ENCODE measurements at regions not wholly inside any gene's neighbourhood (a gene's known extent, or its start where the extent isn't known, plus 50 kb on each side); places are given as distances from the start of the nearest gene placed in this dataset.
"Not testable (repeated sequence)": the region's sequence is repeated elsewhere in the genome, so short reads cannot be mapped to it uniquely, and the experiment has no call there.

DNA sequence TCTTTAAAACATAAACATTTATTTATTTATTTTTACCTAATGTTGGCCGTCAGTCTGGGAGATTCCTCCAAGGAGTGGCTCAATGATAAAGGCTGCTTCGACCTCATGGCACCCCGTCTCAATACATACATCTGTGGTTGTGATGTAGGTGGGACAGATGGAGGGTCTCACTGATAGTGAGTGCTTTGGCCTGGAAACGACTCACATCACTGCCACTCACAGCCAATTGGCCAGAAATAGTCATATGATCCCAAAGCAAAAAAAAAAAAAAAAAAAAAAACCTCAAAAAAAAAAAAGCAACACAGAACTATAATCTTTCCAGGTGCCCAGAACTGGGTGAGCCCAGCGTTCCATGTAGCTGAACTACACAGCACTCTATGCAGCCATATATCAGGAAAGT is 125.4 kb downstream of the PSAT1 start:
- CTCF ChIA-PET: interaction anchor here (0.7 kb wide), 1 partner anchor 1727 kb away, joined by 3 read pairs; no protein-coding TSS in a partner anchor
- Histone ChIP-seq H3K27me3 (ENCODE audit: control insufficient read depth, insufficient read depth, low read length) (no peaks in the 10 kb centered on the region), H3K36me3 (ENCODE audit: control insufficient read depth, insufficient read depth, low read length) (no peaks in the 10 kb centered on the region), H3K4me3 (ENCODE audit: low read depth, low read length) (no peak overlapping the region)
- DNase-seq (ENCODE audit: low read depth): no peak
- TF ChIP-seq, protein P1, sequence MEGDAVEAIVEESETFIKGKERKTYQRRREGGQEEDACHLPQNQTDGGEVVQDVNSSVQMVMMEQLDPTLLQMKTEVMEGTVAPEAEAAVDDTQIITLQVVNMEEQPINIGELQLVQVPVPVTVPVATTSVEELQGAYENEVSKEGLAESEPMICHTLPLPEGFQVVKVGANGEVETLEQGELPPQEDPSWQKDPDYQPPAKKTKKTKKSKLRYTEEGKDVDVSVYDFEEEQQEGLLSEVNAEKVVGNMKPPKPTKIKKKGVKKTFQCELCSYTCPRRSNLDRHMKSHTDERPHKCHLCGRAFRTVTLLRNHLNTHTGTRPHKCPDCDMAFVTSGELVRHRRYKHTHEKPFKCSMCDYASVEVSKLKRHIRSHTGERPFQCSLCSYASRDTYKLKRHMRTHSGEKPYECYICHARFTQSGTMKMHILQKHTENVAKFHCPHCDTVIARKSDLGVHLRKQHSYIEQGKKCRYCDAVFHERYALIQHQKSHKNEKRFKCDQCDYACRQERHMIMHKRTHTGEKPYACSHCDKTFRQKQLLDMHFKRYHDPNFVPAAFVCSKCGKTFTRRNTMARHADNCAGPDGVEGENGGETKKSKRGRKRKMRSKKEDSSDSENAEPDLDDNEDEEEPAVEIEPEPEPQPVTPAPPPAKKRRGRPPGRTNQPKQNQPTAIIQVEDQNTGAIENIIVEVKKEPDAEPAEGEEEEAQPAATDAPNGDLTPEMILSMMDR (IDR thresholded peaks at IDR 0.05; ENCODE audit: insufficient read depth, low read depth, low read length): no peak
- POLR2A ChIA-PET: no interaction called here

DNA sequence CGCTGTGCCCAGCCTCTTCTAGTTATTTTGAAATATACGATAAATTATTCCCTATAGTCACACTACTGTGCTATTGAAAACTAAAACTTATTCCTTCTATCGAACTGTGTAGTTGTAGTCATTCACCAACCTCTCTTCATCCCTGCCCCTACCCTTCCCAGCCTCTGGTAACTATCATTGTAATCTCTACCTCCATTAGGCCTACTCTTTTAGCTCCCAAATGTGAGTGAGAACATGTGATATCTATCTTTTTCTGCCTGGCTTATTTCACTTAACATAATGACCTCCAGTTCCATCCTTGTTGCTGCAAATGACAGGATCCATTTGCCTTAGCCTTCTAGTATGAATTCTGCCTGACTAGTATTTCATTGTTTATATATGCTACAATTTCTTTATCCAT is 127.4 kb downstream of the PSAT1 start:
- POLR2A ChIA-PET: no interaction called here
- TF ChIP-seq, protein P1 (IDR thresholded peaks at IDR 0.05; ENCODE audit: insufficient read depth, low read depth, low read length): no peak
- Histone ChIP-seq H3K36me3 (ENCODE audit: control insufficient read depth, insufficient read depth, low read length) (no peaks in the 10 kb centered on the region), H3K27me3 (ENCODE audit: control insufficient read depth, insufficient read depth, low read length) (no peaks in the 10 kb centered on the region), H3K4me3 (ENCODE audit: low read depth, low read length) (no peak overlapping the region)
- no peak for DNase-seq (ENCODE audit: low read depth)
- CTCF ChIA-PET: no interaction called here

DNA sequence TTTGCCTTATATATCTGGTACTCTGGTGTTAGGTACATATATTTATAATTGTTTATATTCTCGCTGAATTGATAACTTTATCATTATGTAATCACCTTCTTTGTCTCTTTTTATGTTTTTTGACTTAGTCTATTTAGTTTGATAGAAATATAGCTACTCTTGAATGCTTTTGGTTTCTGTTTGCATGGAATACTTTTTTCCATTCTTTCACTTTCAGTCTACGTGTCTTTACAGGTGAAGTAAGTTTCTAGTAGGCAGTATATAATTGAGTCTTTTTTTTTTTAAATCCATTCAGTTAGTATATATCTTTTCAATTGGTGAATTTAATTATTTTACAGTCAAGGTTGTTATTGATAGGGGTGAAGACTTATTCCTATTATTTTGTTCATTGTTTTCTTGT is 131.7 kb downstream of the PSAT1 start:
- ChIA-PET POLR2A (no interaction called here), CTCF (interaction anchor here (0.9 kb wide), 1 partner anchor 10 kb away, joined by 3 read pairs; no protein-coding TSS in a partner anchor)
- H3K36me3 ChIP-seq (ENCODE audit: control insufficient read depth, insufficient read depth, low read length): no peaks in the 10 kb centered on the region
- TF ChIP-seq, protein P1 (IDR thresholded peaks at IDR 0.05; ENCODE audit: insufficient read depth, low read depth, low read length): no peak
- DNase-seq (ENCODE audit: low read depth): no peak
- no peaks in the 10 kb centered on the region; the same call in 1 of the 2 replicates for H3K27me3 ChIP-seq (ENCODE audit: control insufficient read depth, insufficient read depth, low read length)
- no peak overlapping the region for H3K4me3 ChIP-seq (ENCODE audit: low read depth, low read length)

DNA sequence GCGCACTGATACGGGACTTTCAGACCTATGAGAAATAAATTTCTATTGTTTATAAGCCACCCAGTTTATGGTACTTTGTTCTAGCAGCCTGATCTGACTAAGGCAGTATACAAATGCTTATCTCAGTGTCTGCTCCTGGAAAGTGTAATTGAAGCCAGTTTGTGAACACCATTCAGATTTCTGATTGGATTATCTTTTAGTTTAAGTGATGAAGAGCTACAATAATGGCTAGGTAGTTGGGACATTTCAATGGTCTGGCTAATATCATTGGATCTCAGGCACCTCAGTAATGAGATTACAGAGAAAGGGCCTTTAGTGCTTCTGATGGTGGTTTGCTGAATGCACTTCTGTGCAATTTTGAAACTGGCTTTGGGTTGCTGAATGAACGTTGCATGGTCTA is 133.5 kb downstream of the PSAT1 start:
- H3K4me3 ChIP-seq (ENCODE audit: low read depth, low read length): no peak overlapping the region
- no peaks in the 10 kb centered on the region; the same call in 1 of the 2 replicates for H3K27me3 ChIP-seq (ENCODE audit: control insufficient read depth, insufficient read depth, low read length)
- DNase-seq (ENCODE audit: low read depth): no peak
- CTCF ChIA-PET: interaction anchor here (0.6 to 1.1 kb wide), 2 partner anchors 9 to 842 kb away, joined by 3 read pairs; no protein-coding TSS in a partner anchor
- no peaks in the 10 kb centered on the region for H3K36me3 ChIP-seq (ENCODE audit: control insufficient read depth, insufficient read depth, low read length)
- POLR2A ChIA-PET: no interaction called here
- TF ChIP-seq, protein P1 (IDR thresholded peaks at IDR 0.05; ENCODE audit: insufficient read depth, low read depth, low read length): no peak

DNA sequence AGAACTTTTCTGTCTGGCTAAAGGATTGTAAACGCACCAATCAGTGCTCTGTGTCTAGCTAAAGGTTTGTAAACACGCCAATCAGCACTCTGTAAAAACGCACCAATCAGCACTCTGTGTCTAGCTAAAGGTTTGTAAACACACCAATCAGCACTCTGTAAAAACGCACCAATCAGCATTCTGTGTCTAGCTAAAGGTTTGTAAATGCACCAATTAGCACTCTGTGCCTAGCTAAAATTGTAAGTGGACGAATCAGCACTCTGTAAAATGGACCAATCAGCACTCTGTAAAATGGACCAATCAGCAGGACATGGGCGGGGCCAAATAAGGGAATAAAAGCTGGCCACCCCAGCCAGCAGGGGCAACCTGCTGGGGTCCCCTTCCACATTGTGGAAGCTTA is 134.1 kb downstream of the PSAT1 start:
- H3K4me3 ChIP-seq (ENCODE audit: low read depth, low read length); DNase-seq (ENCODE audit: low read depth); POLR2A ChIA-PET; H3K27me3 ChIP-seq (ENCODE audit: control insufficient read depth, insufficient read depth, low read length); H3K36me3 ChIP-seq (ENCODE audit: control insufficient read depth, insufficient read depth, low read length): not testable (repeated sequence)
- CTCF ChIA-PET: interaction anchor here (0.6 to 1.1 kb wide), 2 partner anchors 8 to 842 kb away, joined by 3 read pairs; no protein-coding TSS in a partner anchor

DNA sequence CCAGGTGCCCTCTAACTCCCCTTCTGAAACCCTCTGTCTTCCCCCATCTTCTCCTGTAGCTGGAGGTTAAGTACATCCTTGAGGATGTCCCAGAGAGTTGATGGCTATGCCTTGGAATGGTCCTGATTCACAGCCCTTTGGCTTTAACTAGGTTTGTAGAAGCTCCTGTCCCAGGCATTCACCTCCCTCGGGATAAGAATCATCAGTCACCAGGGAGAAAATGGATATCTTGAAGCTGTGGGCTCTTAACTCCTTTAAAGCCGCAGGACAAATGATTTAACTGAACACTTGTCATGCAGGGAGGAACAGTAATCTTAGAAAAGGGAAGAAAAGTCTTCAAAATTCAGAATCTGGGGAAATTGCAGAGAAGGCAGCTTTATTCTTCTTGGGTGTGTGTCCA is 139.9 kb downstream of the PSAT1 start:
- ChIA-PET CTCF (interaction anchor here (0.8 to 1.0 kb wide), 2 partner anchors 67 to 68 kb away, joined by 3 read pairs; no protein-coding TSS in a partner anchor), POLR2A (no interaction called here)
- no peak for DNase-seq (ENCODE audit: low read depth)
- no peaks in the 10 kb centered on the region for H3K27me3 ChIP-seq (ENCODE audit: control insufficient read depth, insufficient read depth, low read length)
- TF ChIP-seq, protein P1 (IDR thresholded peaks at IDR 0.05; ENCODE audit: insufficient read depth, low read depth, low read length): no peak
- no peaks in the 10 kb centered on the region for H3K36me3 ChIP-seq (ENCODE audit: control insufficient read depth, insufficient read depth, low read length)
- no peak overlapping the region for H3K4me3 ChIP-seq (ENCODE audit: low read depth, low read length)

Data from BJ (cell line).